DOHH2 (cell line): ENCODE measurements at regions not wholly inside any gene's neighbourhood (a gene's known extent, or its start where the extent isn't known, plus 50 kb on each side); places are given as distances from the start of the nearest gene placed in this dataset.

Source experiments
- CTCF ChIP-seq: fragments of 200-600 bp; sonication (generic); IDR thresholded peaks from one replicate; pipeline ENCODE4 v1.5.1; 2014; ENCODE audit warnings: antibody characterized with exemption, mild to moderate bottlenecking, low read depth, low read length; ENCODE audit not compliant: poor library complexity, severe bottlenecking
- EZH2phosphoT487 ChIP-seq: fragments of 200-600 bp; sonication (generic); IDR thresholded peaks from 2 replicates; pipeline ENCODE4 v1.6.1; 2017; ENCODE audit warnings: borderline replicate concordance, mild to moderate bottlenecking, antibody characterized with exemption, low read length, moderate library complexity, mixed read lengths

DNA sequence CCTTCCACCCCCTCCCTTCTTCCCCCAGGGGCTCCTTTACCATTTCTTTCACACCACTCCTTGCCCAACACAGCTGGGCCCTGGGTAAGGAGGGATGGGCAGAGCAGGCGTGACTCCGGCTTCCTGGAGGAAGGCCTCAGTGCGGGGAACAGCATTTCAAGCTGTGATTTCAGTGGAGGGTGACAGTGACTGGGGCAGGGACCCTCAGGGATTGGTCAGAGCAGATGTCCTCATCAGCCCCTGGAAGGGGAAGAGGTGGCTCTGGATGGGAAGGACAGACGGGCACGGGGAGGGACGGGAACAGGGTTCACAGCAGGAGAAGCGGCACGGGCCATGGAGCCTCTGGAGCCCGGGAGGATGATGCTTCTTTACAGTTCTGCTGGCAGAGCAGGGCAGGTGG, 130.8 kb upstream of the TWIST2 start:
- TF ChIP-seq CTCF (no peak), EZH2phosphoT487 (no peak)
